HG02588 (cell line): ENCODE measurements at regions not wholly inside any gene's neighbourhood (a gene's known extent, or its start where the extent isn't known, plus 50 kb on each side); places are given as distances from the start of the nearest gene placed in this dataset.

Experiments used
- ATAC-seq: cut with Tn5 transposase; IDR thresholded peaks from one replicate; pipeline ENCODE4 v1.9.1; 2021; ENCODE audit warnings: mild to moderate bottlenecking, moderate library complexity; ENCODE audit not compliant: unreplicated experiment

DNA sequence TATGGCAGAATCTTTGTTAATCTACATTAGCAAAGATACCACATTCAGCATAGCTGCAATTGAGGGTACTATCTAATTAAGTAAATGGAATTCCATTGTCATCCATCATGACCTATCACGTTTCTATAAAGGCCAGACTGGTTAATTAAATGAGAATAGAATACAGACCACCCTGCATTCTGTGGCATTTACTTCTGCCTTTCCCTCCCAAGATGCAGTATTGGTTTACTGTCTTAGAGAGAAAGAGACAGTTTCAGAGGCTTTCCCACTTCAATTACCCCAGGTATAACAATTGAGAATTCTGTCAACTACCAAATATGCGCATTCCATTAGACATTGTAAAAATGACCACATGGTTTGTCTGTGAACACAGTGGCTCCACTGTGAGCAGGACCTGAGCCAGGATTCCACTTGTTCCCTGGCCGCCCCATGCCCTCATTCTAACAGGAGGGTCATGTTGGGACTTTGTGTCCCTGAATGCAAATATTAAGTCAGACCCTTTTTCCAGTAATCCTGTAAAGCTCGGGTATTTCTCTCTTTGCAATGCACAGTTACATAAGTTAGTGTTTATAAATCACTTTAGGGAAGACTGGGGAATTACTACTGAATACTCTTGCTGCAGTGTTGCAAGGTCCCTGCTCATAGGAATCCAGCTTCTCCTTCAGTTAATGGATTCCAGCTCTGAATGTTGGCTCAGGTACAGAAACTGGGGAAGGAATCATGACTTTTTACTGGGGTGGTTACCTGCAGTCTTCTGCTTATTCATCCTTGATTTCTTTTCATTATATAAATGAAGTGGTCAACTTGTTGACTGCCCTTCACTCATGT lies 261.0 kb downstream of the PDGFC start:
- ATAC-seq = no peak

GRCh38 chr4:156705311-156705710 lies 266.3 kb downstream of the PDGFC start:
- no peak for ATAC-seq

DNA sequence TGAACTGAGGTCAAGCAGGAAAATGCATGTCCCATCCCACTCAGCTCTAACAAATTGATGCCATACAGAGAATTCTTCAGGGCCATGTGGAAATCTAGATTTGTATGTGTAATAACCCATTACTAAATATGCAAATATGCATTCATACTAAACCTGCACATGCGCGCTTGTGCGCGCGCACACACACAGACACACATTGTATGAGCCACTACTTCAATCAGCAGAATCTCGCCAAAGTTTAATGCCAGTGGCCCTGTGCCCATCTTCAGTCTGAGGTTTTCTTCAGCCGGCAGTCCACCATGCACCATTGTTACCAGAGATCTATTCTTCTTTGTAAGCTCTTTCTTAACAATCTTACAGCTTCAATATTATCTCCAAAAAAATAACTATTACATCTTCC lies 276.4 kb downstream of the PDGFC start:
- ATAC-seq = no peak

GRCh38 chr4:156694413-156694812 lies 277.2 kb downstream of the PDGFC start:
- ATAC-seq = no peak

- no peak for ATAC-seq
Measured at GRCh38 chr4:156693557-156693956, 278.0 kb downstream of the PDGFC start.

DNA sequence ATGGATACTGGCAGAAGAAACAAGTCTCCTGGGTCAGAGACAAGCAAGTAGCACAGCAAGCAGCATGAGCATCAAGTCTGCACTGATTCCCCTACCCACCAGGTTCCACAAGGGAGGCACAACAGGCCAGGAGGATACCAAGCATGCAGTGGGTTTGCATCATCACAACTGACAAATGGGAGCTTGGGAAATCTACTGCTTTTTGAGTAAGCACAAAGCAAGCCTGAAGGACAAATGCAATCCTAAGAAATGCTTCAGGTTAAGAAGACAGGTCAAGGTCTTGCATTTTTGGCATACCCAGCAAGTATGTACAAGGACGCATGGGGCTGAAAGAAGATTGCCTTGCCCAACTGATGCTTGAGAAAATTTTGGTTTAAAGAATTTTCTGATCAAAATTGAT lies 279.6 kb downstream of the PDGFC start:
- no peak for ATAC-seq

- ATAC-seq = no peak
Measured at GRCh38 chr4:156690572-156690971, 281.0 kb downstream of the PDGFC start.

GRCh38 chr4:156686120-156686519 lies 285.5 kb downstream of the PDGFC start:
- ATAC-seq = no peak

DNA sequence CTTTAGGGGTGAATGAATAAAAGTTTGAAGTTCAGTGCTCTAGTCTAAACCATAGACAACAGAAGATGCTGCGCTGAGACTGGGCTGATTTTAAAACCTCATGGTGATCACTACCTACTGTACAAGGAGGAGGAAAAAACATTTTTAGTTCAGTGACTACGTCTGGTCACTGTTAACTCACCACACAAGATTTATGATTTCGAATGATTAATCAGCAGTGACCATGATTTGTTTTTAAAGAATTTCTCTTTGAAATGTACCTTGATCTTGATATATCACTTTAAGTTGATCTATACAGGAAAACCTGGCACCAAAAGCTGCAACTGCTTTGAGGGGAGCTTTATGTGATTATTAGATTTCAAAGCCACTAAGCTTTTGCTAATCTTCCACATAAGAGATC lies 286.3 kb downstream of the PDGFC start:
- ATAC-seq = no peak

DNA sequence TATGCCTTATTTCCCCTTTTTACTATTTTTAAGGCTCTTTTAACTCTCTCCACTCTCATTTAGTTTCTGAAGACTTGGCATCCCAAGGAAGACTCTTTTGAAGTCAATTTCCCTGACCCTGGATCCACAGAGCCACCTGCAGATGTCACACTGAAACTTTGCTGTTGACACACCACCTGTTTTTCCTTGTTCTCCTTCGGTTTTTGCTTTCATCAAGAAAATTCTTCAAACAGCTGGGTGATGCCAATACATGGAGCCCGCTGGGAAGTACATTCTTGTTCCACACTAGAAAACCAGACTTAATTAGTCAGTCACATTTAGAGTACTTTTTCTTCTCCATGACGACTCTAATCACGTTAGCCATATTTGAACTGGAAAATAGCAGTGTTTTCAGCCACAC lies 293.9 kb downstream of the PDGFC start:
- no peak for ATAC-seq

DNA sequence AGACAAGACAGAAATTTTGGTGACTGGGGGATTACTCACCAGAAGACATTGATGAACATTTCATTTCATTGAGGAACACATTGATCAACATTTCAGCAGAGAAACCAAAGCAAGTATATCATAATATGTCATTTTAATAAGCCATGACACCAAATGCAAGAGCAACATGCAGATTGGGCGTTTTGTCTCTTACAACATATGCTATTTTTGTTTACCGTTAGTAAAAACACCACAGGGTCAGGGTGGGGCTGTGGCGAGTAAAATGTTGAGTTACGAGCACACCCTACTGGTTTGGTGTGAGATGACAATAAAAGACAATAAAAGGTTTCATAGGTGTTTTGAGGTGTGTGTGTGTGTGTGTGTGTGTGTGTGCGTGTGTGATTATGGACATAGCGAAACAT lies 294.5 kb downstream of the PDGFC start:
- no peak for ATAC-seq

DNA sequence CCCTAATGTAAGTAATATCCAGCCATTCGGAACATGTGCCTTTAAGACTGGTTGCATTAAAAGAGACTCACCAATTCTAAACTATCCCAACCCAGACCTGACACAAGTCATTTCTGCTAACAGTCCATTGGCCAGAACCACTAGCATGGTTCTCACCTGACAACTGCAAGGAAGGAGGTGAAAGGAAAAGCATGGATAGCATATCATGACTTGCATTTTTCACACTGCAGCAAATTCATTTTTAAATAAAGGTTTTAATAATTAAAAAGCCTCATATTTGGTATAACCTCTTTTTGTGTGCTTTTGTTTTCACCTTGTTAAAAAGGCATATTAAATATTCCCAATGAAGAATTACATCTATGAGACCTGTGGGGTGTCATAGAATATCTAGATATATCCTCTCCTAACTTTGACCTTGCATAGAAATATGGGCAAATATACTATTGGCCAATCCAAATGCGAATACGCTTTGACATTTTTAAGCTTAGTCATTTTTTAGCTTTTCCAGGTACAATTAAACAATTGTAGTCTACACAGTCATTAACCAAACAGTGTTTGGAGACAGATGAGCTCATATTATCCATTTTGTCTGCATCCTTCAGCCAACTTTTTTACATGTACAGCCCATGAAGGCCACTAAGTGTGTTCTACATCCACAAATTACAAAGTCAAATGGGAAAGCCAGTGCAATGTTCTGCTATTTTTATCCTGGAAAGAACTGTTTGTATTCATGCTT lies 295.3 kb downstream of the PDGFC start:
- ATAC-seq = no peak

DNA sequence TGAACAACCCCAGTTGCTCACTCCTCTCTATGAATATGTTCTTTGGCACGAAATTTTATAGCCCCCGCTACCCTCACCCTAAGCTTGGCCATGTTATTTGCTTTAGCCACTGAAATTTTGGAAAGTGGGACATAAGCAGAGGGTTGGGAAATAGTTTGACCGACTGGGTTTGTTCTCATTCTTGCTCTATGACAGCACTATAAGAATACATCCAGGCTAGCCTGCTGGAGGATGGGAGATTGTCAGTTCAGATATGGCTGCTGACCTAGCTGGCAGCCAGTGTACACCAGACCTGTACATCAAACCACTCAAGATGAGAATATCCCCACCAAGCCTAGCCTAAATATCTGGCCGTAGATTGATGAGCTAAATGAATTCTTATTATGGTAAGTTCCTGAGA lies 298.1 kb downstream of the PDGFC start:
- no peak for ATAC-seq

DNA sequence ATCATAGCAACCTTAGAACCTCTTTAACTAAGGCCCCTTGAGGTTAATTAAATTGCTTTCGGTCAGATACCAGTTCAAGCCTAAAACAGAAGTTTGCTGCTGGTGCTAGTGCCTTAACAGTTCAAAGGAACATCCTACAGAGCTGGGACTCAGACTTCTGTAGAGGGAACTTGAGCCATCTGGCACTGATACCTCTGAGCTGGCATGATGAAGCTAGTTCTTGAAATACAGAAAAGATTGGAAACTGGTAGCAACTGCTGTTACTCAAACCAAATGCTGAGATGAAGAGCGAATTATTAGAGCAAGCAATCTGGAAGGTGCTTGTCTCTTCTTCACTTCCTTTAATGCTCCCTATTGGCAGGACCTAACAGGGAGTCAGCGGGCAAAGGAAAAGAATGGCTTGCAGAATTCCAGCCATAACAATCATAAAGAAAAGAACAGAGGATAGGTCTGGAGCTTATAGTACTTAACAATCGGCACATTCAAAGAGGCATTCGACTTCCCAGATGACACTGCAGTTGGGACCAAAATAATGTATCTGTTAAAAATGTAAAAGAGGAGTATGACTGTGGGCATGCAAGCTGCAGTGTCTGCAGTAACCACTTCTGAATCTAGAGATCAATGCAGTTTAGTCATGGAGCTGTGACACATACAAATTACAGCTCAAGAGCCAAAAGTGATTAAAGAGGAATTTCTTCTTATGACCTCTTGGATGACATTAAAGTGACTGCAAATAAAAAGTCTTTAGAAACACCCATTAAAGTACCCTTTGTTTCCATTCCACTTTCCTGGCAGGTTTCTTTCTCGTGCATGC lies 298.9 kb downstream of the PDGFC start:
- ATAC-seq = no peak

DNA sequence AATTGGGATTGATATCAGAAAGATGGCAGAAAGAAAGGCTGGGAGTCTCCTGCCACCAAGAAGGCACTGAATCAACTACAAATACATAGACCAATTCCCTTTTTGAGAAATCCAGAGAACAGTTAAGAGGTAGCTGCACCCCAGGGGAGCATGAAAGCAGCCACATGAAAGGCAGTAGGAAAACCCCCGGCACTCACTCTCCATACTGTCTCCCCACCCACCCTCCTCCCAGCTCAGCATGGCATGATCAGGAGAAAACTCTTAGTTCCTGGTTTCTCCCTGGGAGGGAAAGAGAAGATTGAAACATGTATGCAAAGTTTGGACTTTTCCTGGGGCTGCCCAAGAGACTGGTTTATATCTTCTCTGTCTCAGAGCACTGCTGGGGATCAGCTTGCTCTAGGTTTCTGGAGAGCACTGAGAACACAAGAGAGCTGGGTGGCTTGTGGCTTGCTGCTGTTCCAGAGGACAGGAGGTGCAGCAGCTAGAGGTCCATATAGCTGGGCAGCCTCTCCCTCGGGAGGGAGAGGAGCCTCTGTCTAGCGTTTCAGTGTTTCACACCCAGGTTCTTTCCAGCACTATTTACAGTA lies 305.7 kb downstream of the PDGFC start:
- peak; percentile 65 for ATAC-seq

DNA sequence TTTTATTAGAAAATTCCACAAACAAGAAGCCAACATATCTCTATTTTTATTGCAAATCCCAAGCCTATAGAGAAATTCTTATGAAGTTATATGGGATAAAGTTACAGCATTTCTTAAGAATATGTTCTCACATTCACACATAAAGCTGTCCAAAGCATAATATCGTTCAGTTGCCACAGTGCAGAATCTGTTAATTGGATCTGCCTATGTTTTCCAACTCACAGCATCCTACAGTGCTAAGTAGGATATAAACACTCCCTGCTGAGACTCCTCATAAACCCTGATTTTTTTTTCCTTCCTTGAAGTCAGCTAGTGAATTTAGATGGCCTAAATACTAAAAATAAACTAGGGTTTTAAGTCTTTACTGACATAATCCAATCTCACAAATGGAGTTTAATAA lies 307.9 kb downstream of the PDGFC start:
- ATAC-seq = no peak

GRCh38 chr4:156662921-156663320 lies 308.7 kb downstream of the PDGFC start:
- no peak for ATAC-seq

DNA sequence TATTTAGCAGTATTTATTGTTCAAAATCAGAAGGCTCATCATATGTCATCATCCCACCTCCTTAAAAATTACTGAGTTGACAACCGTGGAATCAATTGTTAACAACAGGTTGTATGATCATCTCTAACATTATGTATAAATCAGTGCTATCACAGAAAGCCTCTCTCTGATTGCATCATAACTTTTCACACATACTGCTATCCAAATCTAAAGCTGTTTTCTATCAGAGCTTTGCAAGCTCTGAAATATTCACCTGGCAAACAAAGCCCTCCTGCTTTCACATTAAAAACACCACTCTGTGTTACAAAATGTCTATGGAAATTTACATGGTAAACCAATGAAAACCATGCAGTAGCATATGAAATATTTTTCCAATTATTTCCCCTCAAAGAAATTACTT lies 310.0 kb downstream of the PDGFC start:
- no peak for ATAC-seq

- no peak for ATAC-seq
Measured at GRCh38 chr4:156660465-156660864, 311.1 kb downstream of the PDGFC start.

GRCh38 chr4:156659983-156660382 lies 311.6 kb downstream of the PDGFC start:
- ATAC-seq = no peak

DNA sequence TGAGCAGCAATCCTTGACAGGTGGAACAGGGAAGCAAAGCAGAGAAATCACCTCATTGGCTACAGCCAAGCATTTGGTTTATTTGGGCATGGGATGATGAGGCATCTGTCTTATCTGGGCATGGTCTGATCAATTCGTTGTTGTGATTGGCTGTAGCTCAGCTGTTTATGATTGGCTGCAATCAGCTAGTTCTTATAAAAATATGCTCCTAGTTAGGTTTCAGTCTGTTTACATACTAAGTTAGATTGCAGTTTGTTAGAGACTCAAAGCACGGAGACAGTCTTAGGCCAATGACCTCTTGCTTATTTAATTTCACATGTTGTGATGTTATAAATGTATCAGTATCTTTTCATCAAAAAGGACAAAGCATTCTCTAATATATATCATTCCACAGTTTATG lies 312.0 kb downstream of the PDGFC start:
- no peak for ATAC-seq
